ENCODE measurements at regions not wholly inside any gene's neighbourhood (a gene's known extent, or its start where the extent isn't known, plus 50 kb on each side); places are given as distances from the start of the nearest gene placed in this dataset.

DNA sequence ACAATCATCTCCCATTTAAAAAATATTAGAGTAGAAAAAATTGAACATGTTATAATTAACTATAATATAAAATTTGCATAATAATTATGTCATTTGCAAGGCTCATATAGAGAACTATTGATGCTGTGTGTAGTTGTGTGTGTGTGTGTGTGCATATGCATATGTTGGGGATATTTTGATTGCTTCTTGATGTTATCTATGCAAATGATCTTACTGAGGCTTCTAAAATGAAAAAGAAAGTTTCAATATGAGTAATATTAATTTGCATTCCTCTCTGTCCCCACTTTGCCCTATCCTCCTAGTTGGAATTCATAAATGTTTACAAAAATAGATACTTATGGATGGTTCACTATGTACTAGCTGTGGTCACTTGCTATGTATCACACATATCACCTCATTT lies 523.3 kb downstream of the TRIB2 start:
- TF ChIP-seq CTCF (IDR thresholded peaks at IDR 0.05): no peak
- no peak for TF ChIP-seq POLR2A (IDR thresholded peaks at IDR 0.05)
- DNase-seq (no peak), ATAC-seq (no peak)
- Histone ChIP-seq H3K27me3 (no peaks in the 10 kb centered on the region), H3K9me3 (no peaks in the 10 kb centered on the region), H3K4me3 (no peak overlapping the region), H3K4me1 (no peaks in the 10 kb centered on the region), H3K27ac (no peak overlapping the region), H3K36me3 (no peaks in the 10 kb centered on the region)
- intact Hi-C loops (cut with DNase I): no loop called here

GRCh38 chr2:13240789-13241487 lies 524.2 kb downstream of the TRIB2 start:
- ATAC-seq: no peak

DNA sequence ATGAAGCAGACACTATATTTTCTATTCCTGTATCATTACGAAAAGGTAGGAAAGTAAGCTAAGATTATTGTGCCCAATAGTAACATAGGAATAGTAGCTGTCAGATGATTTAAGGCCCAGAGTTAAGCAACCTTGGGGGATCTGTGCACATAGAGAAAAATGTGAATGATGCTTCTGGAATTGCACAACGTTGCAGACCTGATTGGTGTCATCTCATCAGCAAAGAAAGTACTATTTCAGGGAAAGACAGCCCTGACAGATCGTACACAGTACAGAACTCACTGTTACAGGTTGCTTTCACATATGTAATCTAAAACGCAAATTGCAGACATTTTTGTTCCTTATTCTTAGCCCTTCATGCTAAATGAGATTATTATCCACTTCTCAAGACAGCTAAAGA lies 535.9 kb downstream of the TRIB2 start:
- Histone ChIP-seq H3K27ac (no peak overlapping the region), H3K9me3 (no peaks in the 10 kb centered on the region), H3K4me3 (no peak overlapping the region), H3K36me3 (no peaks in the 10 kb centered on the region), H3K27me3 (no peaks in the 10 kb centered on the region), H3K4me1 (no peaks in the 10 kb centered on the region)
- intact Hi-C loops (cut with DNase I): no loop called here
- ATAC-seq (no peak), DNase-seq (no peak)
- TF ChIP-seq CTCF (IDR thresholded peaks at IDR 0.05) (no peak), POLR2A (IDR thresholded peaks at IDR 0.05) (no peak)
- 30% methylated on average over 4 of the region's 4 CpGs for WGBS (ENCODE audit: insufficient coverage, low coverage, low lambda C conversion rate, missing lambda C conversion rate)

More at GRCh38 chr2:13240789-13241487, 524.2 kb downstream of the TRIB2 start:
- Histone ChIP-seq H3K36me3 (no peaks in the 10 kb centered on the region), H3K27me3 (no peaks in the 10 kb centered on the region), H3K4me3 (no peak overlapping the region), H3K9me3 (no peaks in the 10 kb centered on the region), H3K27ac (no peak overlapping the region), H3K4me1 (no peaks in the 10 kb centered on the region)
- TF ChIP-seq POLR2A (IDR thresholded peaks at IDR 0.05) (no peak), CTCF (IDR thresholded peaks at IDR 0.05) (no peak)
- WGBS (ENCODE audit: insufficient coverage, low coverage, low lambda C conversion rate, missing lambda C conversion rate): 60% methylated on average over 11 of the region's 11 CpGs
- intact Hi-C loops (cut with DNase I): no loop called here
- DNase-seq: no peak

GRCh38 chr2:13255485-13255884 lies 538.7 kb downstream of the TRIB2 start:
- ATAC-seq: no peak
- Histone ChIP-seq H3K4me3 (no peak overlapping the region), H3K27ac (no peak overlapping the region), H3K9me3 (no peaks in the 10 kb centered on the region), H3K4me1 (no peaks in the 10 kb centered on the region), H3K27me3 (no peaks in the 10 kb centered on the region), H3K36me3 (no peaks in the 10 kb centered on the region)
- 50% methylated on average over 1 of the region's 1 CpG for WGBS (ENCODE audit: insufficient coverage, low coverage, low lambda C conversion rate, missing lambda C conversion rate)
- intact Hi-C loops (cut with DNase I): no loop called here
- TF ChIP-seq POLR2A (IDR thresholded peaks at IDR 0.05) (no peak), CTCF (IDR thresholded peaks at IDR 0.05) (no peak)
- no peak for DNase-seq

DNA sequence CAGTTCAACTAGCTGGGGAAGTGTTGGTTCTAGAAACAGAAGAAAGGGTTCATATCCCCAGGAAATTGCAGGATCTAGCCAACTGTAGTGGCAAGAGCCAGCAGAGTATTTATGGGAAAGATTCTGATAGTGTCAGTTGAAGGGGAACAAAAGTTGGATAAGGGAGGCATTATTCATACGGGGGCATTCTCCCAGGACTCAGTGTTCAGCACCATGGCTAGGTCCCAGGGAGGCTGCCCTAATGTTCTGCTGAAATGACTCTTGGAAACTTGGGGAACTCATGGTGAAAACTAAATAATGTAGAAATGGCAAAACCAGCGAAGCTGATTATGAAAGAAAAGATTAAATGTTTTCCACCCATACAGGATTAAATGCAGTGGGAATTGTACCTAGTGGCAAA lies 543.7 kb downstream of the TRIB2 start:
- Histone ChIP-seq H3K27ac (no peak overlapping the region), H3K4me1 (no peaks in the 10 kb centered on the region), H3K36me3 (no peaks in the 10 kb centered on the region), H3K4me3 (no peak overlapping the region), H3K27me3 (no peaks in the 10 kb centered on the region), H3K9me3 (no peaks in the 10 kb centered on the region)
- no peak for TF ChIP-seq POLR2A (IDR thresholded peaks at IDR 0.05)
- TF ChIP-seq CTCF (IDR thresholded peaks at IDR 0.05): no peak
- intact Hi-C loops (cut with DNase I): no loop called here
- ATAC-seq (no peak), DNase-seq (no peak)
- 10% methylated on average over 2 of the region's 2 CpGs for WGBS (ENCODE audit: insufficient coverage, low coverage, low lambda C conversion rate, missing lambda C conversion rate)

All from right lobe of liver (tissue), 6 donors.